Stomach (tissue), 8 donors: ENCODE measurements at regions not wholly inside any gene's neighbourhood (a gene's known extent, or its start where the extent isn't known, plus 50 kb on each side); places are given as distances from the start of the nearest gene placed in this dataset.

ENCODE experiments used
- DNase-seq, 2 donors: peaks; one replicate each; pipeline versions ENCODE4 v3.0.0 to v3.0.0-alpha.2; 2013 to 2019
- H3K27ac ChIP-seq, 5 donors: fragments of 200-600 bp in 4 of 5; sonication (generic) in 4 of 5; one replicate each; pipeline ENCODE4 v1.5.1; 2013 to 2019; ENCODE audit warnings: mild to moderate bottlenecking in 1 of 5, moderate library complexity in 1 of 5
- H3K27me3 ChIP-seq, 3 donors: fragments of 200-600 bp; sonication (generic); one replicate each; pipeline ENCODE4 v1.5.1; 2017 to 2019; ENCODE audit warnings: mixed run types in 1 of 3
- H3K36me3 ChIP-seq, 4 donors: fragments of 200-600 bp; sonication (generic); 1 replicate in 3 of 4; 2 replicates in 1 of 4; pipeline ENCODE4 v1.5.1; 2016 to 2019
- H3K4me1 ChIP-seq, 4 donors: fragments of 200-600 bp; sonication (generic); one replicate each; pipeline ENCODE4 v1.5.1; 2016 to 2019
- H3K4me3 ChIP-seq, 4 donors: fragments of 200-600 bp; sonication (generic) in 3 of 4; one replicate each; pipeline ENCODE4 v1.5.1; 2016 to 2019; ENCODE audit warnings: mild to moderate bottlenecking in 1 of 4
- H3K9me3 ChIP-seq, 4 donors: fragments of 200-600 bp; sonication (generic); one replicate each; pipeline ENCODE4 v1.5.1; 2016 to 2019
- CTCF ChIP-seq, 7 experiments: fragments of 450-650 bp in 4 of 7; fragments of 200-600 bp in 3 of 7; sonication (generic) in 3 of 7; IDR thresholded peaks; one replicate each; pipeline ENCODE4 v1.5.1; 2016 to 2019; ENCODE audit warnings: antibody characterized with exemption in 7 of 7, control low read depth in 2 of 7, mild to moderate bottlenecking in 1 of 7
- EP300 ChIP-seq: sonication (generic); formaldehyde crosslinking; IDR thresholded peaks from one replicate; pipeline ENCODE4 v1.6.1; 2017; ENCODE audit warnings: antibody characterized with exemption
- POLR2A ChIP-seq, 4 donors: fragments of 450-650 bp; IDR thresholded peaks; one replicate each; pipeline ENCODE4 v1.6.1; 2016; ENCODE audit warnings: antibody characterized with exemption in 4 of 4, control low read depth in 2 of 4, mild to moderate bottlenecking in 1 of 4, moderate library complexity in 1 of 4
- POLR2AphosphoS5 ChIP-seq, 3 donors: sonication (generic); formaldehyde crosslinking; IDR thresholded peaks; one replicate each; pipeline ENCODE4 v1.6.1; 2016; ENCODE audit warnings: antibody characterized with exemption in 3 of 3
- WGBS, 5 donors: extraction: QIAGEN DNeasy Blood & Tissue Kit in 3 of 5; methylation state at CpG; one replicate each; pipeline versions ENCODE4 v1.1.5 to v1.1.7; 2013 to 2018; 5-methylcytosine and 5-hydroxymethylcytosine counted together
- intact Hi-C: fragments of 100-400 bp; cut with DNase I; formaldehyde crosslinking; loops from one replicate; pipeline ENCODE4 v1.15.1; 2023; ENCODE audit warnings: low total_unique reads
- small RNA-seq, 4 donors: library from RNA; depleted of rRNA; stranded (forward); fragments of <200 nt; gene quantifications; one replicate each; pipeline ENCODE3, GENCODE V24; 2016
- donor health status: healthy with polysubstance abuse.
- donor health status: Bipolar disorder and iron deficiency.
- donor health status: healthy.

GRCh38 chr1:232105561-232105960 is 479.0 kb downstream of the DISC1 start:
- Histone ChIP-seq H3K27ac (no peak overlapping the region), H3K4me1 (no peaks in the 10 kb centered on the region), H3K9me3 (no peaks in the 10 kb centered on the region), H3K4me3 (no peak overlapping the region), H3K36me3 (no peaks in the 10 kb centered on the region), H3K27me3 (peaks cover 0 to 19% (median 0%) of the 10 kb centered on the region in 3 donors)
- no peak for DNase-seq
- WGBS, 5 donors = 53 to 68% (median 55%) methylated on average over 7 of the region's 7 CpGs
- intact Hi-C loops = no loop called here
- TF ChIP-seq POLR2A (IDR thresholded peaks at IDR 0.05) = no peak
- no peak for TF ChIP-seq CTCF (IDR thresholded peaks at IDR 0.05)
- TF ChIP-seq EP300 = no peak
- TF ChIP-seq POLR2AphosphoS5 (IDR thresholded peaks at IDR 0.05) = no peak

GRCh38 chr1:232101231-232101630 is 474.6 kb downstream of the DISC1 start:
- no peak overlapping the region for H3K4me3 ChIP-seq
- TF ChIP-seq CTCF (IDR thresholded peaks at IDR 0.05) (no peak), POLR2AphosphoS5 (IDR thresholded peaks at IDR 0.05) (no peak), POLR2A (IDR thresholded peaks at IDR 0.05) (no peak), EP300 (no peak)
- H3K36me3 ChIP-seq = no peaks in the 10 kb centered on the region
- H3K27ac ChIP-seq = no peak overlapping the region
- intact Hi-C loops = no loop called here
- 76 to 95% (median 87%) methylated on average over 1 of the region's 1 CpG for WGBS, 5 donors
- no peaks in the 10 kb centered on the region for H3K4me1 ChIP-seq
- H3K9me3 ChIP-seq = peaks cover 0 to 19% (median 4%) of the 10 kb centered on the region in 4 donors
- no peak for DNase-seq
- peaks cover 0 to 6% (median 0%) of the 10 kb centered on the region in 3 donors for H3K27me3 ChIP-seq

GRCh38 chr1:232096751-232097150 is 470.2 kb downstream of the DISC1 start:
- TF ChIP-seq EP300 (no peak), POLR2A (IDR thresholded peaks at IDR 0.05) (no peak), CTCF (IDR thresholded peaks at IDR 0.05) (no peak), POLR2AphosphoS5 (IDR thresholded peaks at IDR 0.05) (no peak)
- Histone ChIP-seq H3K4me1 (no peaks in the 10 kb centered on the region), H3K36me3 (no peaks in the 10 kb centered on the region), H3K9me3 (peaks cover 0 to 19% (median 4%) of the 10 kb centered on the region in 4 donors), H3K4me3 (no peak overlapping the region), H3K27me3 (no peaks in the 10 kb centered on the region), H3K27ac (no peak overlapping the region)
- intact Hi-C loops = no loop called here
- DNase-seq = no peak
- WGBS, 5 donors = 72 to 95% (median 90%) methylated on average over 3 of the region's 3 CpGs

Small RNA genes in the stretch of these regions (small RNA-seq; reads per million reads assigned to genes)
- 0 reads per million in 4 donors for gene BX323014.1
- 0 reads per million in 4 donors for gene RN7SL299P
